ENCODE measurements at regions not wholly inside any gene's neighbourhood (a gene's known extent, or its start where the extent isn't known, plus 50 kb on each side); places are given as distances from the start of the nearest gene placed in this dataset.

DNA sequence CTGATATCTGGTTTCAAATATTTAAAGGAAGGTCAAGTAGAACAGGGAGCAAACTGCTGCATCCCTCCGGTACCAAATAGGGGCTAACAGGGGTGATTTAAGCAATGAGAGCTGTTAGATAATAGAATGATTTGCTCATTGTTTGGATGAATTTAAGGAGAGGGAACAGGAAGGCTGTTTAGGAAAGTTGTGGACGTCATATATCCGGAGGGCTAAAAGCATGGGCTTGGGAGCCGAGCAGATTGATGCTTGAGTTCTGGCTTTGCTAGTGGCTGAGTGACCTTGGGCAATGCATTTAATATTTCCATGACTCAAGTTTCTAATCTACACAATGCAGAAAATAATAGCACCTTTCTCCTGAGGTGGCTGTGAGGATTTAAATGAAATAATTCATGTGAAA lies 85.4 kb upstream of the RPS23 start (continued):
- TF ChIP-seq, protein P1, sequence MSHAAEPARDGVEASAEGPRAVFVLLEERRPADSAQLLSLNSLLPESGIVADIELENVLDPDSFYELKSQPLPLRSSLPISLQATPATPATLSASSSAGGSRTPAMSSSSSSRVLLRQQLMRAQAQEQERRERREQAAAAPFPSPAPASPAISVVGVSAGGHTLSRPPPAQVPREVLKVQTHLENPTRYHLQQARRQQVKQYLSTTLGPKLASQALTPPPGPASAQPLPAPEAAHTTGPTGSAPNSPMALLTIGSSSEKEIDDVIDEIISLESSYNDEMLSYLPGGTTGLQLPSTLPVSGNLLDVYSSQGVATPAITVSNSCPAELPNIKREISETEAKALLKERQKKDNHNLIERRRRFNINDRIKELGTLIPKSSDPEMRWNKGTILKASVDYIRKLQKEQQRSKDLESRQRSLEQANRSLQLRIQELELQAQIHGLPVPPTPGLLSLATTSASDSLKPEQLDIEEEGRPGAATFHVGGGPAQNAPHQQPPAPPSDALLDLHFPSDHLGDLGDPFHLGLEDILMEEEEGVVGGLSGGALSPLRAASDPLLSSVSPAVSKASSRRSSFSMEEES (CRISPR knock-in tag; IDR thresholded peaks at IDR 0.05): no peak
- TF ChIP-seq ZNF174 (CRISPR knock-in tag; IDR thresholded peaks at IDR 0.05): no peak
- no peak for TF ChIP-seq HMG20A (CRISPR knock-in tag; conservative IDR thresholded peaks at IDR 0.05)
- TF ChIP-seq, protein P2, sequence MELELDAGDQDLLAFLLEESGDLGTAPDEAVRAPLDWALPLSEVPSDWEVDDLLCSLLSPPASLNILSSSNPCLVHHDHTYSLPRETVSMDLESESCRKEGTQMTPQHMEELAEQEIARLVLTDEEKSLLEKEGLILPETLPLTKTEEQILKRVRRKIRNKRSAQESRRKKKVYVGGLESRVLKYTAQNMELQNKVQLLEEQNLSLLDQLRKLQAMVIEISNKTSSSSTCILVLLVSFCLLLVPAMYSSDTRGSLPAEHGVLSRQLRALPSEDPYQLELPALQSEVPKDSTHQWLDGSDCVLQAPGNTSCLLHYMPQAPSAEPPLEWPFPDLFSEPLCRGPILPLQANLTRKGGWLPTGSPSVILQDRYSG (tag; conservative IDR thresholded peaks at IDR 0.05; ENCODE audit: low read depth): no peak
- no peak for TF ChIP-seq BMI1 (IDR thresholded peaks at IDR 0.05; ENCODE audit: low read length)
- no peak for TF ChIP-seq TBP (optimal IDR thresholded peaks at IDR 0.05; ENCODE audit: low read depth, low read length)

DNA sequence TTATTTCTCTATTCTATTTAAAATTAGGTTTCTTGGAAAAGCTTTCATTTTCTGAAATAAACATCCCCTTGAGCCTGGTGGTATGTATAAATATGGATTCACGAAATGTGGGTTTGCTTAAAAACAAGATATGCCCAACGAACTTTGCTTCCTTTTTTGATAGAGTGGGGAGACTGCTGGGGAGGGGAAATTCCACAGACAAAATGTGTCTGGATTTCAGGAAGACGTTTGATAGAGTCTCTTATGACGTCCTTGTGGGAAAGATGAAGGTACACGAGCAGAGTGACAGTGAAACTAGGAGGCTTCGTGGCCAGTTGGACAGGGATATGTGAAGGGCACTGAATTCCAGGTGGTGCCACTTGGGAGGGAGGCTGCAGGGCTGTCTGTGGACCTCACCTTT lies 84.5 kb upstream of the RPS23 start:
- WGBS (ENCODE audit: insufficient coverage, low coverage, missing lambda C conversion rate): 22% methylated on average over 6 of the region's 6 CpGs
- BruUV-seq (replicated peaks): no TSS peak
- no peaks in the 10 kb centered on the region for H3K27me3 ChIP-seq (ENCODE audit: control insufficient read depth in 2 of 2, insufficient read depth in 2 of 2, low read length in 2 of 2)
- no peaks in the 10 kb centered on the region for H4K20me1 ChIP-seq (replicated peaks; ENCODE audit: control insufficient read depth, insufficient read depth, low read length)
- peak overlapping the region; percentile 76 for H2AFZ ChIP-seq (ENCODE audit: low read depth, low read length)
- in situ Hi-C loops (cut with MboI) (loop anchor here (25.0 kb wide), 2 partner anchors 275 to 425 kb away; no protein-coding TSS in a partner anchor), intact Hi-C loops (cut with micrococcal nuclease) (no loop called here)
- peak overlapping the region in 1 of 2 experiments; percentile 60; a peak in 1 of 4 replicates for H3K9ac ChIP-seq (ENCODE audit: insufficient read depth in 1 of 2, low read depth in 2 of 2, low read length in 2 of 2)
- POLR2A ChIA-PET: no interaction called here
- peaks cover 8 to 13% of the 10 kb centered on the region in 2 experiments for H3K4me1 ChIP-seq (replicated peaks in 1 of 2; ENCODE audit: control insufficient read depth in 2 of 2, insufficient read depth in 2 of 2, low read length in 2 of 2)
- H3K9me1 ChIP-seq (ENCODE audit: control insufficient read depth, insufficient read depth, low read length): no peaks in the 10 kb centered on the region
- H3K4me2 ChIP-seq (ENCODE audit: insufficient read depth, low read length): no peak overlapping the region
- no peak overlapping the region for H3K4me3 ChIP-seq
- CTCF ChIA-PET (ENCODE audit: low intra/inter-chr PET ratio): no interaction called here
- no peak for DNase-seq (ENCODE audit: extremely low read depth in 1 of 4, low spot score in 3 of 4)
- ATAC-seq: no peak
- FAIRE-seq: no peak
- H3K36me3 ChIP-seq (ENCODE audit: control insufficient read depth, insufficient read depth, low read length): no peaks in the 10 kb centered on the region
- no peaks in the 10 kb centered on the region for H3K79me2 ChIP-seq (ENCODE audit: control insufficient read depth, insufficient read depth, low read length)
- no peaks in the 10 kb centered on the region for H3K9me3 ChIP-seq (replicated peaks; ENCODE audit: control insufficient read depth, insufficient read depth, low read depth, low read length)
- no peak for TF ChIP-seq NR4A1 (CRISPR knock-in tag; IDR thresholded peaks at IDR 0.05)
- no peak for TF ChIP-seq NR4A1 (tag; IDR thresholded peaks at IDR 0.05)
- no peak for TF ChIP-seq ZNF41 (CRISPR knock-in tag; conservative IDR thresholded peaks at IDR 0.05)
- no peak for TF ChIP-seq SETDB1 (IDR thresholded peaks at IDR 0.05; ENCODE audit: low read length)
- TF ChIP-seq U2AF1 (optimal IDR thresholded peaks at IDR 0.05; ENCODE audit: low read depth, low read length): no peak
- no peak overlapping the region for H3K27ac ChIP-seq (ENCODE audit: extremely low read depth, low read depth, low read length)
